ENCODE measurements at regions not wholly inside any gene's neighbourhood (a gene's known extent, or its start where the extent isn't known, plus 50 kb on each side); places are given as distances from the start of the nearest gene placed in this dataset.
"Not testable (repeated sequence)": the region's sequence is repeated elsewhere in the genome, so short reads cannot be mapped to it uniquely, and the experiment has no call there.

GRCh38 chr1:214095896-214096295 is 108.1 kb downstream of the PROX1 start:
- DNase-seq = not testable (repeated sequence)

GRCh38 chr1:214101246-214101645 is 113.5 kb downstream of the PROX1 start:
- no peak for DNase-seq

GRCh38 chr1:214101828-214102227 is 114.1 kb downstream of the PROX1 start:
- DNase-seq = no peak

DNA sequence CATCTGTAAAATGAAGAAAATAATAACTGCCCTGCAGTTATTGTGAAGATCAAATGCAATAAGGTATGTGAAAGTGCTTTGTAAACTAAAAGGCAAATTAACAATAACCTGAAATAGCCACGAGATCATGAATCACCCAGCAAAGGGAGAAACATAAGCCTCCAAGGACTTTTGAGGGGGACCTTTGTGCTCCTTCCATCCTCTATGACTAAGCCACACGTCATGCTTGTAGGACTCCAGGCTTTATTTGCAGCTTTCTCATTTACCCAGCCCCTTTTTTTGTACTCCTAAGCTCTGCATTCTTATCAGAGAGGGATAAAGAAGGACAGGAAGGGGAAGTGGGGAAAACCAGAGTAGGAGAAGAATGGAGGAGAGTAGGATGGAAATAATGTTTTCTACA is 115.1 kb downstream of the PROX1 start:
- no peak for DNase-seq

- DNase-seq = no peak
Measured at GRCh38 chr1:214103778-214104177, 116.0 kb downstream of the PROX1 start.

DNA sequence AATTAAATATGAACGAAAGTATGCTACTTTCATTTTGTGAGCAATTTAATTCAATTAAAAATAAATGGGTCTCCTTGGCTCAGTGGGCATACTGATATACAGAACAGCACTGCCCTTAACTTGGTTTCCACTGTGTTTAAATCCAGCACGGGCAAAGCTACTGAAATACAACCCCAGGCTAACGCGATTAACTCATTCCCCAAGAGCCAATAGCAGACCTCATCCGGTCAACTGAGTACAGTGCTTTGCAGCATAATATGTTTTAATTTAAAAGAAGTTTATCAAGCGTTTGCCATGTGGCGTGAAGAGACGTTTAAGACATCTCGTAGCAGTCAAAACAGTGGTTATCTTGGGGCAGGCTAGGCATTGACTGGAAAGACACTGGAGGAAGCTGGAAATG is 118.6 kb downstream of the PROX1 start:
- no peak for DNase-seq

DNA sequence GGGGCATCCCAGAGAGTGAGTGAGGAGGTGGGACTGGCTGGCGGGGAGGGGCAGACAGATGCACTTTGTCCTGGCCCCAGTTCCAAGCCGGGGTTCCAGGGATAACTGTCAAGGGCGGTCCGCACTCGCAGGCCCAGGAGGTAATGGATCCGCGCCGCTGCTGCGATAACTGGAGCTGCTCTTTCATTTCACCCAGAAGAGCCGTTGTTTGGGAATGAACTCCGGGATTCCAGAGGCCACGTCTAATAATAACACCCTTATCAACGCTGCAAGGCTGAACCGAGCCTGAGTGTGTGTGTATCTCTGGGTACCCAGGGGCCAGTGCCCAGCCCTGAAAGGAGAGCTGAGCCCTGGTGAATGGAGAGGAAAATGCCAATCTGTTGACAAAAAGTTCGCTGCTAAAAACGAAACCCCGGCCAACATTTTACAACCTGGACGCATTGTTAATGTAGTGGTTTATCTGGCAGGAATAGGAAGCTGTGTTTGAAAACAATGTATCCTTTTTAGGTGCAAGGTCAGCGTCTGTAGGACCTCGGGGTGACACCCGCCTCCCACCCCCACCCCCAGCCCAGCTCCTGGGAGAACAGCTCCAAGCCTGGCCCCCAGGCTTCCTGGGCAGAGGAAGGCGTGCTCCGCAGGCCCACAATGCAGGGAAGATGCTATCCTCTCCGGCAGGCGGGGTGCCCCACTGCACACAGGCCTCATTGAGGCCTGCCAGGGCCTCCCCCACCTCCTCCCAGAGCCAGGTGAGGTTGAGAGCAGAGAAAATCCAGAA is 119.7 kb downstream of the PROX1 start:
- DNase-seq = no peak

- no peak for DNase-seq
Measured at GRCh38 chr1:214108097-214108446, 120.3 kb downstream of the PROX1 start.

GRCh38 chr1:214111796-214112195 is 124.0 kb downstream of the PROX1 start:
- DNase-seq = no peak

DNA sequence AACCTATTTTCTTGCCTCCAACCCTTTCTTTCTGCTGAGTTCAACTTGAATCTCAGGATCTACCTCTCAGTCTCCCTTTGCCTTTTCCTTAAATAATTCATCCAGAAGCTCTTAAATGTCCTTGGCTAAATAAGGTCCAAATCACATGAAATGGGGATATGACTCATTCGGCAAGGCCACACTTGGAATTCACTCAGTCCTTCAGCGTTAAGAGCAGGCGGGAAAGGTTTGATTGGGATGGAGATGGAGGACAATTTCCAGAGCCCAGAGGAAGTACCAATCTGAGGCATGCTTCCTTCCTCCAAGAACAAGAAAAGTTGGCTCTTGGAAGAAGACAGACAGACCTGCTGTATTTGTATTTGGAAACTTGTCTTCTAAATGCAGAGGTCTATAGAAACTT is 128.5 kb downstream of the PROX1 start:
- no peak for DNase-seq

DNA sequence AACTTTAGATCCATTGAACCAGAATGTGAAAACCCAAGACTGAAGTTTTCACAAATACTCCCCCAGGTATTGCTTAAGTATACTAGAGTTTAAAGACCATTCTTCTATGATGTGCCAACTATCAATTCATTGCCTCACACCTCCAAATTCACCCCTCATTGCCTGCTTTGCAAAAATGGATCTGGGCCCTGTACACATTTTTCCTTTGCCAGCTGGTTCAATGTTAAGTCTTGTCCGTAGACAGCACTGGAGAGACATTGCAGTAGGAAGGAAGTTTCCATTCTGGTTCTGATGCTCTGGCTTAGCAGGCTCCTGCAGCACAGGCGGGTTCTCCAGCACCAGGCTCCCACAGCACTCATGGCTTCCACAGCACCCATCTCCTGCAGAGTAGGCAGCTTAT is 130.0 kb downstream of the PROX1 start:
- DNase-seq = no peak

DNA sequence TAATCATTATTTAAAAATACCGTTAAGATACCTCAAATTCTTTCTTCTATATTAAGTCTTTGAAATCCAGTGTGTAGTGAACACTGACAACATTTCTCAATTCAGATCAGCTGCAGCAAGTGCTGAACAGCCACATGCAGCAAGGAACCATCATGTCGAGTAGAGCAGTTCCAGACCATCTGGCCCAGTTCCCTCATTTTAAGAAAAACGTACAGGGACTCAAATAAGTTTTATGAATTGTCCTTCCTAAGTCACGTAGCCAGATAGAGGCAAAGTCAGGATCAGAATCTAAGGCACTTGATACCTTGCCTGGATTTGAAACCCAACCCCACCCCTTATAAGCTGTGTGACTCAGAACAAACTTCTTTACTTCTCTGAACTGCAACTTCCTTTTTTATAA is 132.4 kb downstream of the PROX1 start:
- no peak for DNase-seq

- DNase-seq = no peak
Measured at GRCh38 chr1:214120951-214121350, 133.2 kb downstream of the PROX1 start.

DNA sequence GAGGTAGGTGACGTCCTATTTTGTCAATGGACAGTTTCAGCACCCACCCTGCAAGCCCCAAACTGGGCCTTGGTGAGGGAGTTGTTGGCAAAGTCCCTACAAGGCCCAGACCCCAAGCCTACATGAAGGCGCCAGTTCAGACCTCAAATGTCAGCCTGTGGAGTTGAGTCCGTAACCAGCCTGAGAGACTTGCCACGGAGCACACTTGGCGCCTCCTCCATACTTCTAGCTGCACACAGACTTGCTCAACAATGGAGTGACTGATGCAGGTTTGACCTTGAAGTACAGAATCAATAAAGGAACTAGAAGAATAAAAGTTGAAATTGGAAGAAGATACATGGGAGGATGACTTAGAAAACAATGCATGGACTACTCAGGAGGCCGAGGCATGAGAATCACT is 134.3 kb downstream of the PROX1 start:
- DNase-seq = no peak

DNA sequence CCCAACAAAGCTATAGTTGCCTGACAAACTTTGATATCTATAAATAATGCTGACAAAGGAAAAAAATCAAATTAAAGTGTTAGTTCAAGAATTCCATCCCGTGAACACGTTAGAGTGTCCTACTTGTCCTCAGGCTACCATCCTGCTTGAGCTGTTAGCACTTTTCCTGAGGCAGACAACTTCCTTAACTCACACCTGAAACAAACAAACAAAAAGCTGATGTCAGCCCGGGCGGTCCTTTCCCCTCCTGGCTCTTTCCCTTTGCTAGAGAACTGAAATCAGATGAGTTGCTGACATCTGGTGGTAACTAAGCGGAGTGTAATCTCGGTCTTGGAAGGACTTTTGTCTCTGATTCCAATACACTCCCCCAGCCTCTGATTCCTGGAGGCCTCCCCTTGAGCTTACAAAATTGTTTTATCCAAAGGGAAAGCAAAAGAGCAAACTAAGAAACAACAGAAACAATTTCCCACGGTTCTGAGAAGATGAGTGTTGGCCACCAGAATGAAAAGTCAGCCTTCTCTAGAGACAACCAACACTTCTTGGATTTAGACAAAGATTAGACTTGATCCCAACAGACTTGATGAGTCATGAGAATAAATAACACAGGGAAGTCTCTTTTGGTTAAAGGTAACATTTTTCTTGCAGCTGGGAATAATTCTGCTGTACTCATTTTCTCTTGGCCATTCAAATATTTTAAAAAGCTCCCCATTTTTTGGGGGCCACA is 135.4 kb downstream of the PROX1 start:
- peak; percentile 17 for DNase-seq

DNA sequence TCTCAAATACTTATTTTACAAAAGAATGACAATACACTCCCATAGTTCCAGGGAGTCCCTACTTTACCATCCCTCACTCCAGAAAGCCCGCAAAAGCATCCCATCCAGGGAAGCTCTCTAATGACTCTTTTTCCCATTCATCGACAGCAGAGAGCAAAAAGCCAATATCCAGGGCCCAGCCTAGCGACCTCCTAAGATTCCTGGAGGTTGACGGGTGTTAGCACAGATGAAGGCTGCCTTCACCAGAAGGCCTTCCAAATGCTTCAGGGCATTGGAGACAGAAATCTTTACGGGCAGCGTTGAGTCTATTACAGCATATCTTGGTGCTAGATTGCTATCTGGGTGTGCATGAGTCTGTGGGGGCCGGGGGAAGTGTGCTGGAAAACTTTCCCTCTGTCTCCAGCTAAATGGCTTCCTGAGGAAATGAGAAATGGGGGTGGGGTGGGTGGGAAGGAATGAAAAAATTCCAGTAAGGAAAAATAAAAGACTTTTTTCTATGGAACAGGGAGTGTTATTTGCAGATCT is 136.6 kb downstream of the PROX1 start:
- DNase-seq = no peak

GRCh38 chr1:214124915-214125314 is 137.1 kb downstream of the PROX1 start:
- DNase-seq = no peak

GRCh38 chr1:214125819-214126218 is 138.0 kb downstream of the PROX1 start:
- DNase-seq = no peak

DNA sequence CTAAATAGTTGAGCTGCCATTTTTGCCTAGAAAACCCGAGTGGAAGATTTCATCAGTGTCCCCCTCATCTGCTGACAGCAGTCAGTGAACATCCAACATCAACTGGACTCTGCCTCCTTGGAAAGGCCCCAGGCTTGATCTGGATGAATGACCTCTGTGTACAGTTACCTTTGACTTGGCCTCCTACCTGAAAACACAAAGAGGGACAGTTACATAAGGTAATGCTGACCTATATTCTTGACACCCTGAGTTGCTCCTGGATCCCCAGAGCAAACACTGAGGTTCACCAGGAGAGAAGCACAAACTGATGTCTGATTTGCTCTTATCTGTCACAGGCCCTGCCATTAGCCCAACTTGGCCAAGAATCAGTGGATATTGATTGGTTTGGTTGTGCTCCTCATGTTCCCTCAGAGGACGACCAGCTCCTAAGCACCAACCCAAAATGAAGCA is 138.9 kb downstream of the PROX1 start:
- no peak for DNase-seq

- DNase-seq = no peak
Measured at GRCh38 chr1:214127705-214128104, 139.9 kb downstream of the PROX1 start.

- DNase-seq = no peak
Measured at GRCh38 chr1:214135886-214136285, 145.1 kb upstream of the SMYD2 start.

DNA sequence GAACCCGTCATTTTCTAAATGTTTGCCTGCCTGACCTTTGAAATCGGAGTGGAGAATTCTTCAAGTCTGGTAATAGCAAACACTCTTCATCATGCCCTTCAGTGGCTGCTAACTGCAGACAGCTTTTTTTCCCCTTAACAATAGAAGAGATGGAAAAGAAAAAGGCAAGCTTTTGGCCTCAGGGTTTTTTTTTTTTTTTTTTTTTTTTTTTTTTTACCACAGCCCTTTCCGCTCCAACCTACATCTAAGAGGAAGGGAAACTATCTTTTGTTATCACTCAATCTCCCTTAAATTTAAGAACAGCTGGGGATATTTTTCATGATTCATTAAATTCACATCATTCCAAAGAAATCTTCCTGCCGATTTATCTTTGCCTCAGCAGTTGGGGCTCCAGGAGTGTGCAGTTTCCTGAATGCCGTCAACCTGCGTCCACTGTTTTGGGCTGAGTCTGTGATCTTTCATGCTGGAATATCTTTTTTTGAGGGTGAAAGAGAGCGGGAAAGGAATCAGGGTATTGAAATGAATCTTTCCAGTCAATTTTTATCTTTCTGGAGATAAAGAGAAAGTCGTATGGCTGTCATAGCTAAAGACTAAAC is 144.5 kb upstream of the SMYD2 start:
- no peak for DNase-seq

- DNase-seq = no peak
Measured at GRCh38 chr1:214141486-214141885, 139.5 kb upstream of the SMYD2 start.

Data from activated naive CD4-positive, alpha-beta T cell treated with anti-CD3 and anti-CD28 coated beads, Interleukin-2, amount 50 U/mL, for 16 hours (primary cell).